ENCODE measurements at regions not wholly inside any gene's neighbourhood (a gene's known extent, or its start where the extent isn't known, plus 50 kb on each side); places are given as distances from the start of the nearest gene placed in this dataset.

DNA sequence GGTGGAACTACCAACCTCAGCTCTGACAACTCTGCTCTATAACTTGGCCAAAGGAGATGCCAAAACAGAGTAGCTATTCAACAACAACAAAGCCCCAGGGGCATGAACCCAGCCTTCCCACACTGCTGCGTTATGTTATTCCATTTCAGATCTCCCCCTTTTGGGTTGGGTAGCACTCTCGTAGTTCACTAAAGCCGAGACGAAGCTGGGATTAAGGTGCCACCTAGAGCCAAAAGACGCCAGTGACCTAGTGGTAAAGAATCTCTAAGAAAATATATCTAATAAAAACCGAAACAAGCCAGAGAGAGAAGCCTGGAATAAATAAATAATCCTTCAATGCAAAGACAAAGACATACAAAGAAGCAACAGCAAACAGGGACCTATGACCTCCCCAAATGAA lies 217.3 kb downstream of the HERPUD2 start:
- no peaks in the 10 kb centered on the region for H3K4me1 Mint-ChIP-seq
- peaks cover 27 to 48% of the 10 kb centered on the region in 2 donors for H3K27me3 Mint-ChIP-seq
- H3K36me3 Mint-ChIP-seq = no peaks in the 10 kb centered on the region
- H3K4me3 Mint-ChIP-seq = no peak overlapping the region
- no peak overlapping the region for H3K27ac Mint-ChIP-seq
- peaks cover 17 to 21% of the 10 kb centered on the region in 2 donors for H3K9me3 Mint-ChIP-seq
- no peak for ATAC-seq (replicated peaks)
- no peak for DNase-seq

DNA sequence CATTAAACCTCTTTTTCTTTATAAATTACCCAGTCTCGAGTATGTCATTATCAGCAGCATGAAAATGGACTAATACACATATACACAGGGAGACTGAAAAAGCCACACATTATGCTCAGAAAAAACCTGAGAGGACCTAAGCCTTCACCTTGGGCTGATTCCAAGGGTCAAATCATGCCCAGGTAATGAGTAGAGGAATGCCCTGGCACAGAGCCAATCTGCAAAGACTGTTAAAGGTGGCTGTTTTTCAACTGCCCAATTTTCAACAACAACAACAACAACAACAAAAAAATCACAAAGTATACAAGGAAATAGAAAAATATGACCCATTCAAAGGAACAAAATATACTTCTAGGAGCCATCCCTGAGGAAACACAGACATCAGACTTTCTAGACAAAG lies 220.2 kb upstream of the TBX20 start:
- DNase-seq (no peak), ATAC-seq (replicated peaks) (no peak)
- no peak overlapping the region for H3K4me3 Mint-ChIP-seq
- H3K36me3 Mint-ChIP-seq = no peaks in the 10 kb centered on the region
- H3K9me3 Mint-ChIP-seq = peaks cover 13 to 21% of the 10 kb centered on the region in 2 donors
- H3K27me3 Mint-ChIP-seq = peaks cover 21 to 31% of the 10 kb centered on the region in 2 donors
- H3K4me1 Mint-ChIP-seq = no peaks in the 10 kb centered on the region
- no peak overlapping the region for H3K27ac Mint-ChIP-seq

DNA sequence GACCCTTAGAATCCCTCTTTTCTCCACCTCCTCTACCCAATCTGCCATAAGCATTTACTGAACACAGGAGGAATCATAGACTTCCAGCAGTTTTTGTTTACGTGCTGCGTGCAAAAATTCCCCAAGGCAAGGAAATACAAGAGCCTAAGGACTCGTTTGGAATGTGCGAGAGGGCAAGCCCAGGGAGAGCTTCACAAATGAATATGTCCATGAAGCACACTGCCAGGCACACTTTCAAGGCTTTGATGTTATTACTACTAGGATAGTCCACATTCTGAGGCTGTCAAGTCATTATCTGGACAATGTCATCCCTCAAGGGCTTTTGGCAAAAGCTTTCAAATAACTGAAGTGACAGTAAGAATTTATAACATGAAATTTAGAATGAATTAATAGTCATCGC lies 214.7 kb upstream of the TBX20 start:
- Mint-ChIP-seq H3K27me3 (peaks cover 14 to 21% of the 10 kb centered on the region in 2 donors), H3K27ac (no peak overlapping the region), H3K4me3 (no peak overlapping the region), H3K36me3 (no peaks in the 10 kb centered on the region), H3K4me1 (no peaks in the 10 kb centered on the region), H3K9me3 (peaks cover 0 to 2% of the 10 kb centered on the region in 2 donors)
- no peak for ATAC-seq (replicated peaks)
- DNase-seq = no peak

DNA sequence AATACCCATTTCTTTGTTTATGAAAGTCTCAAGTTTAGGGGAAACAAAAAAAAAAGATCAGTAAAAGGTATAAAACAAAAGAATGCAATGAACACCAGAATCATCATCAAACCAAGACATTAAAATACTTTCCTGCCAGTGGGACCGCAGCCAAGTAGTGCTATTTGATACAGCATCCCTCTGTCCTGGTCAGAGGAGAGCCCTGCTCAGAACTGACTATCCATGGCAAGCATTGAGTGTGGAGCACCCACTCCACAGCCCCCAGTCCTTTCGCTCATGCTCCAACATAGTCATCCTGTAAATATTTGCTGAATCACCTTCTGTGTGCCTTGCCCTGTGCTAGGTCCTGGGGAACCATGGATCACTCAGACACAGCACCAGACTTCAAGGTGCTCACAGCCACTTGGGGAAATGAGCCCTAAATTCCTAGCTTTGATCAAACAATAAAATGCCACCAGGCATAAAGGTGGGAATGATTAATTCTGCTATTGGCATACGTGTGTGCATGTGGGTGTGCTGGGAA lies 213.6 kb upstream of the TBX20 start:
- Mint-ChIP-seq H3K4me1 (no peaks in the 10 kb centered on the region), H3K27ac (no peak overlapping the region), H3K27me3 (peaks cover 14 to 21% of the 10 kb centered on the region in 2 donors), H3K9me3 (peaks cover 3 to 4% of the 10 kb centered on the region in 2 donors), H3K4me3 (no peak overlapping the region), H3K36me3 (no peaks in the 10 kb centered on the region)
- no peak for ATAC-seq (replicated peaks)
- no peak for DNase-seq

DNA sequence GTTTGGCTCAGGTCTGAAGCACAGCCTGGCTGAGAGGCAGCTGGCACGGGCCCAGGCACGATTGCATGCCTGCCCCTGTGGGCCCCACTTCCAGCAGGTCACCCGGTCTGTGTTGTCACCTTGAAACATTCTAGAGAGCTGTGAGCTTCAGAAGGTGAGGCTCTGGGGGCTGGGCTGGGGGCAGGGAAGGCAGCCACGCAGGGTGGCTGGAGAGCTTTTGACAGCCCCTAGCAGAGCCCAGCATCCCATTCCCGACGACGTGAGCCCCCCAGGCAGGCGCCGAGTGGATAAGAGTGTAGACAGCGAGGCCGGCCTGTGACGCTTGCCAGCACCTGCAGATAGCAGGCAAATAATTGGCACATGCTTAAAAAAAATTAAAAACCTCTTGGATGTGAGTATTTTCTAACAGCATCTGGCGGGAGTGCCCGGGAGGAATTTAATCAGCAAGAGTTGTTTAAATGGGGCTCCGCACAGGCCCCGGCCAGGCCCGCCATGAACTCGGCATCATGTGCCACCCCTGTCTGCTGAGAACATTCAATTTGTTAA lies 212.0 kb upstream of the TBX20 start:
- H3K4me3 Mint-ChIP-seq = no peak overlapping the region
- no peaks in the 10 kb centered on the region for H3K36me3 Mint-ChIP-seq
- DNase-seq (no peak), ATAC-seq (replicated peaks) (no peak)
- H3K4me1 Mint-ChIP-seq = no peaks in the 10 kb centered on the region
- peaks cover 14% of the 10 kb centered on the region in 2 donors for H3K27me3 Mint-ChIP-seq
- H3K9me3 Mint-ChIP-seq = peaks cover 3 to 4% of the 10 kb centered on the region in 2 donors
- H3K27ac Mint-ChIP-seq = no peak overlapping the region

DNA sequence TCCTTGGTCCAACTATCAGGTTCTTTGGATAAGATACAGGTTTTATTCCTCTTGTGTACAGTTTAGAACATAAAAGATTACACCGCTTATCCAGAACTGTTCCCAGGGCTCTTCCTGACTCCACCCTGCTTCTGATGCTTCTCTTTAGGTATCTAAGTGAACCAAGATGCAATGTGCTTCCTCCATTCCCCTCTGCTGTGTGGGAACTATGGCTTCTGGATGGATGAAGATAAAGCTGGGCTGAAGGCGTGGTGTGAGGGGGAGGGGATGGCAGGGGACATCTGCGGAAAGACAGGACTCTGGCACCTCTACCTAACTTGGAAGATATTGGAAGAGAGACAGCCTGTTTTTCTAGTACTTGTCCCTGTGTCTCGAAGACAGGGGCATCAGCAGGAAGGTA lies 209.9 kb upstream of the TBX20 start:
- no peak for ATAC-seq (replicated peaks)
- peaks cover 5% of the 10 kb centered on the region in 2 donors for H3K9me3 Mint-ChIP-seq
- peaks cover 6 to 14% of the 10 kb centered on the region in 2 donors for H3K27me3 Mint-ChIP-seq
- no peak overlapping the region for H3K4me3 Mint-ChIP-seq
- no peak for DNase-seq
- no peaks in the 10 kb centered on the region for H3K36me3 Mint-ChIP-seq
- no peaks in the 10 kb centered on the region for H3K4me1 Mint-ChIP-seq
- H3K27ac Mint-ChIP-seq = no peak overlapping the region

DNA sequence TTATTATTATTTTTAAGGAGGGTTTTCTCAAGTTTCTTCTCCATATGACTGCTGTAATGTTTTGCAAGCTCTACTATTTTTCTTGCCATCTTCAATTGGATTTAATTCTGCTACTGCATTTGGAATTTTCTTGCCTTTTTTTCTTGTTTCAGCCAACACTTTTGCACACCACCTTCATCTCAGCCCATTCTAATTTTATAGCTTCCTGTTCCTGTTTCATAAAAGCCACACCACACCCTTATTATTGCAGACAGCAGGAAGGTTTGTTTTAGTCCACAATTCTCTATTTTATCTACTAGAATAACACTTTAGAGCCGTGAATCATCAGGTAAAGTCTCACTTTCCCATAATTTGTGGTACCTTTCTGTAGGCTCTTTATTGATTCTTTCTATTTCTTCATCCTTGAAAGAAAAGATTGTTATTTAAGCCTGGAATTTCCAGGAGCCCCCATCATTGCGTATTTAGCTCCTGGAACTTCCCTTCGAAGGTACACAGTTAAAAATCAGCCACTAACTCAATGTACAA lies 209.3 kb upstream of the TBX20 start:
- Mint-ChIP-seq H3K4me3 (no peak overlapping the region), H3K27me3 (peaks cover 6 to 10% of the 10 kb centered on the region in 2 donors), H3K9me3 (peaks cover 10% of the 10 kb centered on the region in 2 donors), H3K36me3 (no peaks in the 10 kb centered on the region), H3K4me1 (no peaks in the 10 kb centered on the region), H3K27ac (no peak overlapping the region)
- DNase-seq = no peak
- no peak for ATAC-seq (replicated peaks)

DNA sequence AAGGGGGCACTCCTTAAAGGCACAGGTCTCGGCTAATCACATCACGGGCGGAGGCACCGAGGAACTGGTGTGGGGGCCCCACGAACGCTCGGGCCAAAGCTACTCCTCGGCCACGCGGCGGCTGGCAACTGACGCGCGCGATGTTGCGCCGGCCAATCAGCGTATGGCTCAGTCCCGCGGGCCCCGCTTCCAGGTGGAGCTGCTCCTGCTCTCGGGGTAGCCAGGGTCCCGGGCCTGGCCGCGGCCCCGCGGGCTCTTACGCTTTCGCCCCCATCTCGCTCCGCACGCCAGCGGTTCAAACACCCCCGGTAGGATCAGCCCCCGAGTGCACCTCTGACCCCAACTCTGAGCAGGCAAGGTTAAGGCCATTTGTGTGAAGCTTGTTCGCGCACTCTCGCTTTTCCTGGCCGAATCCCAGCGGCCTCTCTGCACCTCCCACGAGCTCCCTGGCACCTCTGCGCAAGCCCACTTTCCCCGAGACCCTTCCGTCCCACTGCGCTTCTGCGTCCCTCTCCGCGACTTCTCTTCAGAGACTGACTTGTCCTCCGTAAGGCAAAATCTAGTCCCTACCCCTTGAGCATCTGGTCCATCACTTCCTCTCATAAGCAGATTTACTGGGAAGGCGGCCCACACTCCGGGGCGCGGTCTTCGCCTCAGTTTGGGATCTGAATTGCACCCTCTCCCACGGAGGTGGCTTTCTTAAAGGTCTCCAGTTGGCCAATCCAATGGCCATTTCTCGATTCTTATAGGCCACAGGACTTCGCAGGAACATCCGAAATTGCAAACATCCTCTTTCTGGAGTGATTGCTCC lies 200.9 kb upstream of the TBX20 start:
- H3K27me3 Mint-ChIP-seq = peaks cover 41 to 47% of the 10 kb centered on the region in 2 donors
- ATAC-seq (replicated peaks) = no peak

DNA sequence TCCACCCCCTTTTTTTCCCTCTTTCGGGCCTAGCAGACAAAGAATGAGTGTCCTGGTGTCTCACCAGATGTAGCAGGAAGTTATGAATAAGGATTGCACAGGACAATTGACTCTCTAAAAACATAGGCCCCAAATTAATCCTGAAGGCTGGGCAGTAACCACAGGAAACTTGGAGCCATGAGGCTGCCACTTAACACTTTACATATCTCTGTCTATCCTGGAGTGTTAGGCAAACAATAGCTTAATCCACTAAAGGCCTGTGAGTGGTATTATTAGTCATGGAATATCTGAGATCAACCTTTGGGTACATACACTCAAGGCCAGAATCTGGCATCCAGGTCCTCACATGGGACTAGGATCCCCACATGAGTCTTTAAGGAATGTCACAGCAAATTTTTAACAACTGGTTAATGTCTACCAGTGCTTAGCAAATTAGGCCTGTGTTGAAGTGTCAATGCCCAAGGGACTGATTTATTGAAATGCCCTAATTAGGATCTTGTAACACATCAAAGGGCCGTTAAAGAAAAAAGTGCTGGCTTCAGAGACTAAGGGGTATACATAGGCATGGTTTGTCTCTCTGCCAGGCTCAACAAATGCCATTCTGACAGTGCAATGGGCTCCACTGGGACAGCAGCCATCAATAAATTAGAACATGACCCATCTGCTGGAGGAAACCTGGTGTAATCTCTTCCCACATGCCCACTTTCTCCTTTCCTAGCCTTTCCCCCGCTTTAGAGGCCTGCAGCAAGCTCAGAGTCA lies 196.7 kb upstream of the TBX20 start:
- no peak overlapping the region for H3K27ac Mint-ChIP-seq
- H3K27me3 Mint-ChIP-seq = peaks cover 26 to 52% of the 10 kb centered on the region in 2 donors
- no peak for ATAC-seq (replicated peaks)
- H3K4me1 Mint-ChIP-seq = peaks cover 3 to 6% of the 10 kb centered on the region in 2 donors
- H3K36me3 Mint-ChIP-seq = no peaks in the 10 kb centered on the region
- no peak overlapping the region for H3K4me3 Mint-ChIP-seq
- DNase-seq = no peak
- no peaks in the 10 kb centered on the region for H3K9me3 Mint-ChIP-seq

More for the DNA sequence above, 200.9 kb upstream of the TBX20 start:
- no peaks in the 10 kb centered on the region for H3K36me3 Mint-ChIP-seq
- H3K4me3 Mint-ChIP-seq = peak overlapping the region in 1 of 2 donors; percentile 8
- DNase-seq = no peak
- H3K4me1 Mint-ChIP-seq = peaks cover 3 to 6% of the 10 kb centered on the region in 2 donors
- H3K27ac Mint-ChIP-seq = no peak overlapping the region
- peaks cover 18 to 21% of the 10 kb centered on the region in 2 donors for H3K9me3 Mint-ChIP-seq

DNA sequence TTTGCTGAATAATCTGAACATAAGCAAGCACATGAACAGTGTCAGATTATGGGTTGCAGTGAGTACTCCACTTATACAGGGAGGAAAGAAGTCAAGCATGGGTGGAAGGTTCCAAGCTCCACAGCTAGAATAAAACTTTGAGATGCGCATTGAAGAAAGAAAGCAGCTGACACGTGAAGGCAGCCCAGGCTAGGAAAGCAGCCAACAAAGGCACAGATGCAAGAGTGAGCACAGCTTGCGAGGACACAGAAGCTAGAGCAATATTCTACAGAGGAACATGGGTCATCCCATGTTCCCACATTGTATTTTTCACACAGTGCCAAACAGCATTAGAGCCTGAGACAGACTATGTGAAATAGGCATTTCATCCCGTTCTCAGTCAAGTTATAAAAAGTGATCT lies 194.6 kb upstream of the TBX20 start:
- Mint-ChIP-seq H3K36me3 (no peaks in the 10 kb centered on the region), H3K4me1 (no peaks in the 10 kb centered on the region), H3K27me3 (peaks cover 19 to 44% of the 10 kb centered on the region in 2 donors), H3K27ac (no peak overlapping the region), H3K9me3 (no peaks in the 10 kb centered on the region), H3K4me3 (no peak overlapping the region)
- no peak for DNase-seq
- no peak for ATAC-seq (replicated peaks)

DNA sequence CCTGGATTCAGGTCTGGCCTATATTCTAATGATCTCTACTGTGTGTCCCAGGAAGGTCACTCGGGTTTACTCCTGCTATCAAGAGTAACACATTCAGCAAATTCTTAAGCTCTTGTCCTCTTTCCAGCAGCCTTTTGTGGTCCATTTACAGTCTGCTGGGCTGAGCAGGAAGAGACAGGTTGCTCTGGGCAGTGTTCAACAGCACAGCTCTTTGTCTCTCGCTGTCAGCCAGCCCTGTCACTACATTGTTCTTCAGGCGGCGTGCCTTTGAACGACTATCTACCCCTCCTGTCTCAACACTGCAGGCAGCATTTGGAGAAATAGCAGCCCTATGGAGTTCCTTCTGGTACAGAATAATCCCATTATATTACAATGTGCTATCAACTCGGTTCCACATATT lies 192.2 kb upstream of the TBX20 start:
- H3K4me1 Mint-ChIP-seq = no peaks in the 10 kb centered on the region
- no peak for ATAC-seq (replicated peaks)
- no peak for DNase-seq
- no peaks in the 10 kb centered on the region for H3K36me3 Mint-ChIP-seq
- no peak overlapping the region for H3K27ac Mint-ChIP-seq
- H3K27me3 Mint-ChIP-seq = peaks cover 16 to 37% of the 10 kb centered on the region in 2 donors
- H3K4me3 Mint-ChIP-seq = no peak overlapping the region
- H3K9me3 Mint-ChIP-seq = no peaks in the 10 kb centered on the region

DNA sequence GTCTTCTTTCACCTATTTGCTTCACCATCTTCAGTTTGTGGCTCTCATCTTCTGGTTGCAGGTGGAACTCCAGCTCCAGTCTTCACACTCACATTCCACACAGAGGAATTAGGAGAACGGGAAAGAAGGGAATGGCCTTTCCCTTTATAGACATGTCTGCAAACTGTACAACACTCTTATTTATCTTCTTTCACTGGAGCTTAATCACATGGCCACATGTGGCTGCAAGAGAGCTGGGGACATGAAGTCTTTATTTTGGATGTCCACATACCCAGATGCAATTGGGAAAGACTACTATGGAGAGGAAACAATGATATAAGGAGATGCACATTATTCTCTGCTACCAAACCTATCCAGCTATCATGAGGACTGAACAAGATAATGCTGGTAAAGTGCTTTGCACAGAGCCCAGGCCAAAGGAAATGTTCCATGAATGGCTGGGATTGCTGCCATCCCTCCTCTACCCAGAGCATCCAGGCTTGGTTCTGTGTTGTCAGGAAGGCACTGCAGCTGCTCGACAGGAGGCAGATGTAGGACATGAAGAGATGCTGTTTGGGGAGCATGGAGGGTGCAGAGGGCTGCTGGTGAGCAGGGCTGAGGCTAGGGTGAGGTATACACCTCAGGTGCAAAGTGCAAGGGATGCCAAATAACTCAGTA lies 183.8 kb upstream of the TBX20 start:
- H3K4me1 Mint-ChIP-seq = peaks cover 0 to 4% of the 10 kb centered on the region in 2 donors
- DNase-seq = no peak
- no peak overlapping the region for H3K27ac Mint-ChIP-seq
- H3K9me3 Mint-ChIP-seq = no peaks in the 10 kb centered on the region
- ATAC-seq (replicated peaks) = no peak
- peaks cover 2 to 8% of the 10 kb centered on the region in 2 donors for H3K27me3 Mint-ChIP-seq
- no peak overlapping the region for H3K4me3 Mint-ChIP-seq
- no peaks in the 10 kb centered on the region for H3K36me3 Mint-ChIP-seq

DNA sequence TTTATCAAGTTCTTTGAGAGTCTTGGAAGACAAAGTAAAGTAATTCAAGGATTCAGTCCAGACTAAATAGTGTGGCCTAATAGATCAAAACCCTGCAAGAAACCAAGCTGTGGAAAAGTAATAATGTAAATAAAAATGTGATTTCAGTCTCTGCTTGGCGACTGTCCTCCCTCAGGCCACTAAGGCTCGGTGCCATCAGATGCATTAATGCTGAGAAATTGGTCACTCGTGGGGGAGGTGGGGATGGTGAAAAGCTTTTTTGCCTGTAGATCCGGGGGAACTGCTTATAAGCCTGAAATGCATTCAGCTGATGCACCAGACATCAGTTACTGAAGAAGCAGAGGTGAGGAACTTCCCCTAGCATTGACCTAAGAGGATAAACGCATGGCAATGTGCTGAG lies 182.6 kb upstream of the TBX20 start:
- no peak for DNase-seq
- H3K4me1 Mint-ChIP-seq = peaks cover 0 to 4% of the 10 kb centered on the region in 2 donors
- no peak overlapping the region for H3K4me3 Mint-ChIP-seq
- peaks cover under 1 to 2% of the 10 kb centered on the region in 2 donors for H3K9me3 Mint-ChIP-seq
- H3K27me3 Mint-ChIP-seq = peaks cover 6 to 13% of the 10 kb centered on the region in 2 donors
- no peak for ATAC-seq (replicated peaks)
- H3K27ac Mint-ChIP-seq = no peak overlapping the region
- H3K36me3 Mint-ChIP-seq = no peaks in the 10 kb centered on the region
